DOHH2 (cell line): ENCODE measurements at regions not wholly inside any gene's neighbourhood (a gene's known extent, or its start where the extent isn't known, plus 50 kb on each side); places are given as distances from the start of the nearest gene placed in this dataset.
"Not testable (repeated sequence)": the region's sequence is repeated elsewhere in the genome, so short reads cannot be mapped to it uniquely, and the experiment has no call there.

Source experiments
- CTCF ChIP-seq: fragments of 200-600 bp; sonication (generic); IDR thresholded peaks from one replicate; pipeline ENCODE4 v1.5.1; 2014; ENCODE audit warnings: antibody characterized with exemption, mild to moderate bottlenecking, low read depth, low read length; ENCODE audit not compliant: poor library complexity, severe bottlenecking
- EZH2phosphoT487 ChIP-seq: fragments of 200-600 bp; sonication (generic); IDR thresholded peaks from 2 replicates; pipeline ENCODE4 v1.6.1; 2017; ENCODE audit warnings: borderline replicate concordance, mild to moderate bottlenecking, antibody characterized with exemption, low read length, moderate library complexity, mixed read lengths

GRCh38 chr10:109312555-109312954 lies 610.8 kb downstream of the XPNPEP1 start:
- TF ChIP-seq EZH2phosphoT487, CTCF: not testable (repeated sequence)
